LHCN-M2 (cell line): ENCODE measurements at regions not wholly inside any gene's neighbourhood (a gene's known extent, or its start where the extent isn't known, plus 50 kb on each side); places are given as distances from the start of the nearest gene placed in this dataset.
"Not testable (repeated sequence)": the region's sequence is repeated elsewhere in the genome, so short reads cannot be mapped to it uniquely, and the experiment has no call there.

Source experiments
- DNase-seq: peaks from one replicate; pipeline ENCODE4 v3.0.0-alpha.2; 2012; ENCODE audit warnings: low read depth

- DNase-seq, result not testable (repeated sequence)
Observed at GRCh38 chr12:65678172-65678571, 146.1 kb upstream of the HMGA2 start.

- no peak for DNase-seq
Observed at GRCh38 chr12:65681226-65681625, 143.1 kb upstream of the HMGA2 start.

DNA sequence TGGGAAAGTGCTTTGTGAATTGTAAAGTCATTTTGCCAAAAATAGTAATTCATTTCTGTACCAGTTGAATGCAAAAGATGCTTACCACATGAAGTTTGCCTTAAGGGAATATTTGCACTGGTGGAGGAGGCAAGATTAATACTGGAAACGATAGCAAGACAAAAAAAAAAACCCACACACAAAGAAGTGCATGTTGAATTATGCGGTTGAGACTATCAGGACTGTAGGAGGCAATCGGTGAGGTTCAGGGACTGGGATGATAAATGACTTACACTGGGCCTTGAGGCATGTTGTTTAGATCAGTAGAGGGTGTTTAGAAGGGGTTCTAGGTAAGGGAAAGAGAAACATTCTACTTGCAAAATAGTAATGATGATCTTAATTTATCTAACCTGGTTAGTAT lies 142.2 kb upstream of the HMGA2 start:
- no peak for DNase-seq

DNA sequence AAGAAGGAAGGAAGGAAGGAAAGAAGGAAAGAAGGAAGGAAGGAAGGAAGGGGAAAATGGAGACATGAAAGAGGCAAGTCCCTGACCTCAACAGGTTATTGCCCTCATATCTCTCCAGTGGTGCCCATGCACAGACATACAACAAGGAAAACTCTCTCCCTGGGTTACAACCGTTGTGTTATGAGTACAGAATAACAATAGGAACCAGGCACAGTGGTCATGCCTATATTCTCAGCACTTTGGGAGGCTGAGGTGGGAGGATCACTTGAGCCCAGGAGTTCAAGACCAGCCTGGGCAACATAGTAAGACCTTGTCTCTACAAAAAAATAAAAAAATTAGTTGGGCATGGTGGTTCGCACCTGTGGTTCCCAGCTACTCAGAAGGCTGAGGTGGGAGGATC lies 139.4 kb upstream of the HMGA2 start:
- no peak for DNase-seq

DNA sequence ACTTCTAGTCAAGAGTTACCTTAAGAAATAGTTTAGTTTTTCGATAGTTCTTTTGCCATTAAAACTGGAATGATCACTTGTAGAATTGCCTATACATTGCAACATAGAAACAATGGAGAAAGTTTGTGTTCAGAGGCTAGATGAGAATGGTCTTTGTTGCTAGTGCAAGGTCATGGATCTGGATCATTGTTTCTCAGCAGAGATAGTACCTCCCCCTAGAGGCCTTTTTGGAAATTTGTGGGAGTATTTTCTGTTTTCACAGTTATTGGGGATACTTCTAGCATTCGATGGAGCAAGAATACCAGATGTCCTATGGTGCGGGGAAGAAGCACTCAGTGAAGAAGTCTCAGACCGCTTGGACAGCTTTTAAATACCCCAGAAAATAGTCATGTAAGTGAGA lies 138.8 kb upstream of the HMGA2 start:
- peak; percentile 68 for DNase-seq

- DNase-seq, result no peak
Observed at GRCh38 chr12:65689508-65689907, 134.8 kb upstream of the HMGA2 start.

- no peak for DNase-seq
Observed at GRCh38 chr12:65690477-65690876, 133.8 kb upstream of the HMGA2 start.

DNA sequence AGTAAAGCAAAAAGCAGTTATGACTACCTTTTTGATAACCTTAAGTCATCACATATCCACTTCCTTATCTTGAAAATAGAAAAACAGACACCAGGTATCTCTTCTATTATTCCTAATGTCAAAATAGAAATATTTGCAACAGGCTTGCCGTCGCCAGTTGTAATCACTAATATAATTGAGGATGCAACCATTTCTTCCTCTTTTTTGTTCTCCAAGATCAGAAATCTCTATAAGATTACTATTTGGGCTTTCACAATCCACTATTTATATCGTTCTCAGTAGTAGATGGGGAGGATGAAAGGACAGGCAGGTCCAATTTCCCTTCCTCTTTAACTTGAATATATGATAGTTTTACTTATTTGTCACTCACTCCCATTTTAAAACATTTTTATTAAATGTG lies 130.2 kb upstream of the HMGA2 start:
- DNase-seq, result no peak

- DNase-seq, result peak; percentile 97
Observed at GRCh38 chr12:65695113-65695865, 129.0 kb upstream of the HMGA2 start.

DNA sequence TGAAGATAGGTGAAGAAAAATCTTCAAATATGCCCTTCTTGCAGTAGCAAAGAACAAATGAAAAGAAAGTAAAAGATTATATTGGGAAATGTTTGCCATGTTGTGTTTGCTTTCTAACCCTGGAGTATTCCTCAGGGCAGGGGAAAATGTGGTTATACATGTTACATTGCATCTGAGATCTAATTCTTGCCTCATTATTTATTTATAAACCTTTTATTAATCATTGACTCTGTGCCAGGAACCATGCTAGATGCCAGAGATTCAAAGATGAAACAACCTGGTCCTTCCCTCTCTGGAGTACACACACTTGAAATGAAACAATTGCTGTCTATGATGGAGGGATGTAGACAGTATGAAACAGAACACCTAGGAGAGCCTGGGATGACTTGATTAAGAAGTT lies 128.1 kb upstream of the HMGA2 start:
- no peak for DNase-seq

DNA sequence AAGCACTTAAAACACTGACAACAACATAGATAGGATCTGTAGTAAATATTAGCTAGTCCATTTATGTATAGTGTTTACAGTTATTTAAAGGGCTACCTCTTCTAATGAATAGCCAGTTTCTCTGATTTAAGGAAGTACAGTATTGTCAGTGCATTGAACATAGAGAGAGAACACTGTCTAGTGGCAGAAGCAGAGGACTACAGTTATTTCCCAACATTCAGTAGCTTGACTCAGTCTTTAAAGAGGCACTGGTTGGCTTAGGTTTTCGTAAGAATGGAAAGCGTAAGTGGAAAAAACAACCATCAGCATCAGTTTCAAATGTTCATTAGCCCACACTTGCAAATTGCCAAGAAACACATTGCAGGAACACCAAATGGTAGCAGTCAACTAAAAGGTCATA lies 125.0 kb upstream of the HMGA2 start:
- DNase-seq, result peak; percentile 54

- DNase-seq, result no peak
Observed at GRCh38 chr12:65703176-65703575, 121.1 kb upstream of the HMGA2 start.

- peak; percentile 10 for DNase-seq
Observed at GRCh38 chr12:65705380-65705876, 118.9 kb upstream of the HMGA2 start.

DNA sequence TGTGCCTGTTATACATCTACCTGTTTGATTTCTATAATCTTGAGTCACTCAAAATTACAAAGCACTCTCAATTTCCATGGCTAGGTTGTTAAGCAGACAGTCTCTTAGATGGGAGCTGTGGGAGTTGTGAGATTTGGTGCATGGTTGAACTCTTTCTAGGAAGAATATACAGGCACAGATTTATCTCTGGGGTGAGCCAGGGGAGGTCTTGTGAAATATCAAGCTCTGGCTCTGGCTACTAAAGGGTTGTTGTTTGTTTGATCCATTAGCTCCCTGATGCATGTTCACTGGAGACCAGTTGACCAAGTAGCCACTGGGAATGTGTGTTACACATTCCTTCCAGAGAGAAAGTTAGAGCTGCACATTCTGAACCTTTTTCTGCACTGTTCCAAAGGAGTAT lies 117.2 kb upstream of the HMGA2 start:
- DNase-seq, result no peak

DNA sequence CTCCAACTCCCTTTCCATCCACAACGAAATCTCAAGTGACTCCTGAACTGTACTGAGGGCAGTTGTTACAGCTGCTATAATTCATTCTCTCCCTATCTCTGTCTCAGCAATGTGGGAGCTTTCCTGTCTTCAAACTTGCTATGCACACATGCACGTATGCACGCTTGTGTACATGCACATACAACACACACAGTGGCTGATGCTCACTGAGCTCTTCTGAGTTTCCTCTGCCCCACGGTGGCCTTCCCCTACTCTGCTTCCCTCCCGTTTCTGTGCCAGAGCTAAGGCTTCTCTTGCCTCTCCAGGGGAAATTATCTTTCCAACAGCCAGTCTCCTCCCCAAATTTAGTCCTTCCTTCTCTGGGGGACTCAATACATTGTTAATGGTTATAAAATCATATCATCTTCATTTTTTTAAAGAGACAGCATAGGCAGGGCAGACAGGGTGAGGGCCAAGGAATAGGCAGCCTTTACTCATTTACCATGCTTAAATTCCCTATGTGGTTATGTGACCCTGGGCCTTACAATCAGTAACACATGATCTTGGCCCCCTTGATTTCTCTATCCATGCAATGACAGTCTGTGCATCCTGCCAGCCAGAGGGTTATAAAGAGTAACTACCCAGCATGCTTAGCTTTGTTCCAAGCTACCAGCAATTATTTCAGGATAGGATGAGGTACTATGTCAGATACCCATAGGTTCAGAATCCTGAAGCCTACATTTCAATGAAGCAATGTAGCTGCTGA lies 111.9 kb upstream of the HMGA2 start:
- DNase-seq, result no peak

DNA sequence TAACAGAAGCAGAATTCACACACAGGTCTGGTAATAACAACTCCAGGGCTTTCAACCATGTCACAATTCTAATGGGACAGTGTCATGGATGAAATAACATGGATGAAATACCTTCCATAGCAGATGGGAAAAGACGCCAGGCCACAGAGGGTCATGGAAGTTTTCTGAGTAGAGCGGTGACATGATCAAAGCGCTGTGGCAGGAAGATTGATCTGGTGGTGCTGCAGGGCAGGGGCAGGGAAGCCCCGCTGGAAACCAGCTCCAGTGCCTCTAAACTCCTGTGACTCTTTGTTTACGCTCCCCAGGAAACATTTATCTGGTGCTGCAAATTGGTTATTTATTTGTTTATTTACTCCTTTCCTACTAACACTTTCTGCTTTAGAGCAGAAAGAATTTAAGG lies 108.3 kb upstream of the HMGA2 start:
- DNase-seq, result no peak

- peak; percentile 69 for DNase-seq
Observed at GRCh38 chr12:65720136-65721130, 103.8 kb upstream of the HMGA2 start.

DNA sequence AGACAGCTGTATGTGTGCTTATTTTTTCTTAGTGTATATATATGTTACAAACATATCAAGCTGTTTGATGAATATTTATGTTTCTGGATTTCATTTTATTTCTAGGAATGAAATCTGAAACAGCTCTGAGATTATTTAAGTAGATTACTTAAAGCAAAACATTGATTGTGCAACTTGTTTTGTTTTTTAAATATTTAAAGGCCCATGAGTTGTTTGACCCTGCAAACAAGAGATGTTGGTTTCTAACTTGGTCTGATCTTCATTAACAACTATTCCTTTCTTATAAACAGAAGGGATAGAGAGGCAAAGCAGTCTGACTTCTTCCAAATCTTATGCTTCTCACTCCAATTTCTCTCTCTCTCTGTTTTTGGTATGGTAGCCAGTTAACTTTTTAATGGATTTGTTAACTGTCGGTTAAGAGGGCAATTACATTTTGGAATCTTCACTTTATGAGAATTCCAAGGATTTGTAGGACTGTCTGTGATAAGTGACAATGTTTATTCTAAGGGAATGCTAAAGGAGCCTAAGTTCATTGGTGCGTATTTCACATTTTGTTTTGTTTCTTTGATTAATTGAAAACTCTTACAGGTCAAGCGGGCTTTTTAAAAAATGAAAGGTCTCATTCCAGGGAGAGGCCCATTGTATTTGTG lies 102.6 kb upstream of the HMGA2 start:
- DNase-seq, result no peak

- DNase-seq, result peak; percentile 29
Observed at GRCh38 chr12:65725376-65725775, 98.9 kb upstream of the HMGA2 start.

DNA sequence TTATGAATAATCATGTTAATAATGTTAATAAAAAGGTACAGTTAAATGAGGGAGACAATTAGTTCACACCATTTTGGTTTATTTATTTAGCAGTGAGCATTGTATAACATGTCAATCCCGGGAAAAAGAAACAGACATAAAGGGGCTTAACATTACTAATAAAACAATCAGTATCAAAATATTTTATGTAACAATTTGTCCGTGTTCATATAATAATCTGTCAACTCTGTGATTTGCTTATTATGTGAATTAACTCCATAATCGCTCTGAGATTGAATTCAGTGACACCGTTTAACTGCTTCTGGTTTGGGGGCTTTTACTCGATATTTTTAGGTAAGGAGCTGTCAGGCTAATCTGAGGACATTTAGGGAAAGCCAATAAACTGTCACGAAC lies 95.8 kb upstream of the HMGA2 start:
- DNase-seq, result no peak
